ENCODE measurements at regions not wholly inside any gene's neighbourhood (a gene's known extent, or its start where the extent isn't known, plus 50 kb on each side); places are given as distances from the start of the nearest gene placed in this dataset.

DNA sequence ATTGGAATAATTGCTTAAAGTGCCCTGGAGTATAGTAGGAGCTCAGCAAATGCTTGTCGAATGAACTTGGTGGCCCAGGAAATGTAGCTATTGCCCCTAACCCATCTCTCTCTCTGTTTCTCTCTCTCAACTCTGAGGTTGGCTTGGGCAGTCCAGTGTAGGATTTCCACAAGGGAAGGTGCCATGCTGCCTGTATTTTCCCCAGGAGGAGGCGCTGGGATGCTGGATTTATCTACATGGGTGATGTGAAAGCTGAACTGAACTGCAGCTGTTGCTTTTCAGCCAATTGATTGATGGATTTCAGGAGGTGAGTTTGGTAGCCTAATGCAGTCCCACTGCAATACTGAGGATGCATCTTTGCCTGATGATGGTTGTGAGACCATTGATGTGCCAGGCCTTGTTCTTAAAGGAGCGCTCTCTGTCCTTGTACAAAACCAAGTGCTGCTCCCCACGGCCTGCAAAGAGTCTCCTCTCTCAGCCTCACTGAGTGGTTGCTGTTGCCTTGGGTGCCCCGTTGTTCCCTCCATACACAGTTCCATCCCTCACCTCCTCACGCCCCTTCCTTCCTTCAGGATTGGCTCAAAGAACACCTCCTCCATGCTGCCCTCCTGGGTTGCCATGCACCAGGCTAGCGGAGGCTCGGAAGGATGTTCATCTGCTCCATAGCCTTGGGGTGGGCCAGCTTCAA lies 200.6 kb downstream of the GLRX3 start:
- Histone ChIP-seq H3K27ac (ENCODE audit: low read length) (no peak overlapping the region), H3K36me3 (ENCODE audit: insufficient read depth, low read depth, low read length) (no peaks in the 10 kb centered on the region), H3K4me1 (ENCODE audit: insufficient read depth, low read length) (no peaks in the 10 kb centered on the region), H3K27me3 (ENCODE audit: insufficient read depth, low read length) (no peaks in the 10 kb centered on the region), H3K4me3 (ENCODE audit: low read length) (no peak overlapping the region), H3K9ac (ENCODE audit: low read depth, low read length) (no peak overlapping the region), H3K9me3 (ENCODE audit: insufficient read depth, low read depth, low read length) (peaks cover 3% of the 10 kb centered on the region; the same call in 1 of the 2 replicates)

- no peaks in the 10 kb centered on the region for H3K4me1 ChIP-seq (ENCODE audit: insufficient read depth, low read length)
- H3K27ac ChIP-seq (ENCODE audit: low read length), result no peak overlapping the region
- no peak overlapping the region for H3K9ac ChIP-seq (ENCODE audit: low read depth, low read length)
- H3K36me3 ChIP-seq (ENCODE audit: insufficient read depth, low read depth, low read length), result no peaks in the 10 kb centered on the region
- H3K4me3 ChIP-seq (ENCODE audit: low read length), result no peak overlapping the region
- H3K9me3 ChIP-seq (ENCODE audit: insufficient read depth, low read depth, low read length), result no peaks in the 10 kb centered on the region
- H3K27me3 ChIP-seq (ENCODE audit: insufficient read depth, low read length), result no peaks in the 10 kb centered on the region
Observed at GRCh38 chr10:130337305-130337640, 201.1 kb downstream of the GLRX3 start.

DNA sequence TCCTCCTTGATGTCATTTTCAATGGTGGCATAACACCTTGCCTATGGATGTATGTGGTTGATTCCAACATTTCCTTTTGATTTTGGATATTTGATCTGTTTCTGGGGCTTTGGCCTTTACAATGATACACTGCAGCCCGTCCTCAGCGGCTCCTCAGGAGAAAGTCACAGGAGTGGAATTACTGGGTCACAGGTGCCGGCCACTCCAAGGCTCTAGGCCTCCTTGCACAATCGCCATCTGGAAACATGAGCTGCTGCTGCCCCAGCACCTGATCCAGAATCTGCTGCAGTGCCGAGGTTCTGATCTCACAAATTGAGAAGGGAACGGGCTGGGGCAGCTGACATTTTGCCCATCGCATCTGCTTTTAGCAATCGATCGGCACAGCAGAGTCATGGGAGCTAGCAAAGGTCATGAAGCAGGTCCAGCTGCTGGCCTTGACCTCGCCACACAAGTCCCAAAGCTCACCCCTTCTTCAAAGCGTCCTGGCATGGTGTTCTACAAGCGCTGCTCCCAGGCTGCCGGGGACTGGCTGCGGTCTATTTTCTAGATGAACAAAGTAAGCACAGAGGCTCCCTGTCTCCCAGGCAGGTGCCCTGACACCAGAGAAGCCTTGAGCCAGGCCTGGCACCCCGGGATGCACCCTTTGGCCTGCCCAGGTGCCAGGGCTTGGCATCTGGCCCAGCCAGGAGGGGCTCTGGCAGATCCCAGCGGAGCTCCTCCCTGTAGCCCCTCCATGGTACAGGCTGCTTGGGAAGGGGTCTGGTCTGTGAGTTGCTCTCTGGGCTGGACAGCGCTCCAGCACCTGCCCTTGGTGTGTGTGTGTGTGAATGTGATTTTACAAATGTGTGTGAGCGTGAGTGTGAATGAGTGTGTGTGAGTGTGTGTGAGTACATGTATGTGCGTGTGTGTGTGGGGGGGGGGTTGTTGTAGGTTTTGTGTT lies 201.8 kb downstream of the GLRX3 start:
- no peaks in the 10 kb centered on the region for H3K9me3 ChIP-seq (ENCODE audit: insufficient read depth, low read depth, low read length)
- no peaks in the 10 kb centered on the region for H3K27me3 ChIP-seq (ENCODE audit: insufficient read depth, low read length)
- H3K36me3 ChIP-seq (ENCODE audit: insufficient read depth, low read depth, low read length), result no peaks in the 10 kb centered on the region
- no peaks in the 10 kb centered on the region for H3K4me1 ChIP-seq (ENCODE audit: insufficient read depth, low read length)
- H3K9ac ChIP-seq (ENCODE audit: low read depth, low read length), result no peak overlapping the region
- no peak overlapping the region for H3K27ac ChIP-seq (ENCODE audit: low read length)
- H3K4me3 ChIP-seq (ENCODE audit: low read length), result no peak overlapping the region

DNA sequence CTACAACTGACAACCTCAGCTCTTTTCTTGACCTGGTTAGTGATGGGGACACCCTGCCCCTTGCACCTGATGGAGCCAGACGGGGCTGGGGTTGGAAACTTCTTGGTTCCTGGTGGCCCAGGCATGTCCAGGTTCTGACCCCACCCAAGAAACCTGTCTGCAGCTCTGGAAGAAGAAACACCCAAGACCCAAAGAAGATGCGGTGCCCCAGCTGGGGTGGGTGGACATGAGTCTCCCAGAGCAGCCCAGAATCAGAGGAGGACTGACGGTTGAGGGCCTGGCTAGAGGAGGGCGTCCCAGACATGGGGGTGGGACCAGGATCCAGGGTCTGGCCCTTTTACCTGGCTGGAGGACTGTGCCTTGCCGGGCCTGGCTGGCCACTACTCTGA lies 202.4 kb downstream of the GLRX3 start:
- Histone ChIP-seq H3K27me3 (ENCODE audit: insufficient read depth, low read length) (no peaks in the 10 kb centered on the region), H3K9me3 (ENCODE audit: insufficient read depth, low read depth, low read length) (no peaks in the 10 kb centered on the region)

GRCh38 chr10:130339091-130339490 lies 202.9 kb downstream of the GLRX3 start:
- no peaks in the 10 kb centered on the region for H3K27me3 ChIP-seq (ENCODE audit: insufficient read depth, low read length)
- no peak overlapping the region for H3K9ac ChIP-seq (ENCODE audit: low read depth, low read length)
- no peaks in the 10 kb centered on the region for H3K9me3 ChIP-seq (ENCODE audit: insufficient read depth, low read depth, low read length)
- H3K27ac ChIP-seq (ENCODE audit: low read length), result no peak overlapping the region
- no peaks in the 10 kb centered on the region for H3K4me1 ChIP-seq (ENCODE audit: insufficient read depth, low read length)
- no peaks in the 10 kb centered on the region for H3K36me3 ChIP-seq (ENCODE audit: insufficient read depth, low read depth, low read length)
- H3K4me3 ChIP-seq (ENCODE audit: low read length), result no peak overlapping the region

More for the DNA sequence above, 202.4 kb downstream of the GLRX3 start:
- no peaks in the 10 kb centered on the region for H3K4me1 ChIP-seq (ENCODE audit: insufficient read depth, low read length)
- H3K27ac ChIP-seq (ENCODE audit: low read length), result no peak overlapping the region
- no peak overlapping the region for H3K4me3 ChIP-seq (ENCODE audit: low read length)
- H3K36me3 ChIP-seq (ENCODE audit: insufficient read depth, low read depth, low read length), result no peaks in the 10 kb centered on the region
- no peak overlapping the region for H3K9ac ChIP-seq (ENCODE audit: low read depth, low read length)

DNA sequence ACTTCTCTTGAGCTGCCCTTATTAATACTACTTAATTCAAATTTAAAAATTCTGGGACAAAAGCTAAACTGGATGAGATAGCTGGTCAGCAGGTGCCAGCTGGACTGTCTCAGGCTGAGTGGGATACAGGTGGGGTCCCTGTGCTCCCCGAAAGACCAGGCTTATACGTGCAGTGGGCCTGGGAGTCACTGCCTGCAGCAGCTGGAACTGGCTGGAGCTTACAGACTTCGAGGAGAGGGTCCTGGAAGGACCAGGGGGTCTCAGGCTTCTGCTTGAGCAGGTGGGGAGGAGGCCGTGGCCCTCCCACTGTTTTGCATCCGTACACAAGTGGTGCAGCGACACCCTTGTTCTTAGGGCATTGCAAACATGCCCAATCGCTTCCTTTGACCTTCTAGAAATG lies 203.7 kb downstream of the GLRX3 start:
- Histone ChIP-seq H3K9ac (ENCODE audit: low read depth, low read length) (no peak overlapping the region), H3K36me3 (ENCODE audit: insufficient read depth, low read depth, low read length) (no peaks in the 10 kb centered on the region), H3K9me3 (ENCODE audit: insufficient read depth, low read depth, low read length) (no peaks in the 10 kb centered on the region), H3K4me3 (ENCODE audit: low read length) (no peak overlapping the region), H3K4me1 (ENCODE audit: insufficient read depth, low read length) (no peaks in the 10 kb centered on the region), H3K27me3 (ENCODE audit: insufficient read depth, low read length) (no peaks in the 10 kb centered on the region), H3K27ac (ENCODE audit: low read length) (no peak overlapping the region)

GRCh38 chr10:130340816-130341215 lies 204.6 kb downstream of the GLRX3 start:
- Histone ChIP-seq H3K9me3 (ENCODE audit: insufficient read depth, low read depth, low read length) (no peaks in the 10 kb centered on the region), H3K27ac (ENCODE audit: low read length) (no peak overlapping the region), H3K4me1 (ENCODE audit: insufficient read depth, low read length) (no peaks in the 10 kb centered on the region), H3K9ac (ENCODE audit: low read depth, low read length) (no peak overlapping the region), H3K36me3 (ENCODE audit: insufficient read depth, low read depth, low read length) (no peaks in the 10 kb centered on the region), H3K27me3 (ENCODE audit: insufficient read depth, low read length) (no peaks in the 10 kb centered on the region), H3K4me3 (ENCODE audit: low read length) (no peak overlapping the region)

- Histone ChIP-seq H3K9me3 (ENCODE audit: insufficient read depth, low read depth, low read length) (no peaks in the 10 kb centered on the region), H3K27me3 (ENCODE audit: insufficient read depth, low read length) (no peaks in the 10 kb centered on the region), H3K36me3 (ENCODE audit: insufficient read depth, low read depth, low read length) (no peaks in the 10 kb centered on the region), H3K4me1 (ENCODE audit: insufficient read depth, low read length) (no peaks in the 10 kb centered on the region), H3K27ac (ENCODE audit: low read length) (no peak overlapping the region), H3K9ac (ENCODE audit: low read depth, low read length) (no peak overlapping the region), H3K4me3 (ENCODE audit: low read length) (no peak overlapping the region)
Observed at GRCh38 chr10:130341356-130341755, 205.2 kb downstream of the GLRX3 start.

DNA sequence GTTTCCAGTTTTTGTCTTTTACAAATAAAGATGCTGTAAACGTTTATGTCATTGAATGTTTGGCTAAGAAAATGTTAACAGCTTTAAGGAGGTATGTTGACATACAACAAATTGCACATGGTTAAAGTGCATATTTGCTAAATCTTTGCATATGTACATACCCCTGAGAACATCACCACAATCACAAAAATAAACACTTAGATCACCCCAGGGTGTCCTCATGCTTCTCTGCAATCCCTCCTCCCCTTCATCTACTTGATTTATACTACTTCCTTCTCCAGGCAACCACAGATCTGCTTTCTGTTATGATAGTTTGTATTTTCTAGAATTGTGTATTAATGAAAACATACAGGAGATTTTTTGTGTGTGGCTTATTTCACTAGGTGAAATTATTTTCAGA lies 209.5 kb downstream of the GLRX3 start:
- Histone ChIP-seq H3K27me3 (ENCODE audit: insufficient read depth, low read length) (no peaks in the 10 kb centered on the region), H3K9me3 (ENCODE audit: insufficient read depth, low read depth, low read length) (no peaks in the 10 kb centered on the region), H3K4me3 (ENCODE audit: low read length) (no peak overlapping the region), H3K27ac (ENCODE audit: low read length) (no peak overlapping the region), H3K9ac (ENCODE audit: low read depth, low read length) (no peak overlapping the region), H3K4me1 (ENCODE audit: insufficient read depth, low read length) (no peaks in the 10 kb centered on the region), H3K36me3 (ENCODE audit: insufficient read depth, low read depth, low read length) (no peaks in the 10 kb centered on the region)

GRCh38 chr10:130350996-130351395 lies 214.8 kb downstream of the GLRX3 start:
- no peak overlapping the region for H3K9ac ChIP-seq (ENCODE audit: low read depth, low read length)

DNA sequence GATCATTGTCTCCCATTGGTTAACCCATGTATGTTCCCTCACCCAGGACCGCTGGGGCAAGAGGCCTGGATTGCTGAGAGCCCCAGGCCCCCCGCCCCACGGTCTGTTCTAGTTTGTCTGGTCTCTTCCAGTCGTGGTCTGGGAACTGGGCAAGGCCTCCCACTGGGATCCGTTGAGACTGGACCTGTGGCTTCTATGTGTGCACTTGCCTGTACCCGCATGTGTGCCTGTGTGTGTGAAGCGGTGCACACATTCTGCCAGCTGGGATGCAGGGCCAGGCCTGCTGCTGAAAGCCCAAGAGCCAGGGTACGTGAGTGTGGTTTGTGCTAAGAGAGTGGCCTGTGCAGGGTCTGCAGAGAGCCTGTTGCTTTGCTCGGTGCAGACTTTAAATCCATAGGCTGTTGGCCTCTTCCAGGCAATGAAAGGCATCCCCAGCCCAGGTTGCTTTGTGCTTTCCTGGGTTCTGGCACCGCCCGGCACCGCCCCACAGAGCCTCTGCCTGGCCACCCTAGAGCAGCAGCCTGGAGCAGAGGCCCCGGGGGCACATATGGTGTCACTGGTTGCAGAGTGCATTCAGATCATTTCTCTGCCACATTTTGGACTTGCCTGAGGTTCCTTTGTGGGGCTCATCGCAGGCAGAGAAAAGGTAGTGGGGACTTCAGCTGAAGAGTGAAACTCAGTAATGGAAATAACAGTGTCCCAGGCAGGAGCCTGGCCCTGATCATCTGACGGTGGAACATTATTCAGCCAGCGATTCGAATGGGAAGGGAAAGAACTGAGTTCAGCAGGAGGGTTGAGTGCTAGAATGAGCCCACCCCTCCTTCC lies 215.5 kb downstream of the GLRX3 start:
- Histone ChIP-seq H3K4me1 (ENCODE audit: insufficient read depth, low read length) (no peaks in the 10 kb centered on the region), H3K27me3 (ENCODE audit: insufficient read depth, low read length) (no peaks in the 10 kb centered on the region), H3K36me3 (ENCODE audit: insufficient read depth, low read depth, low read length) (no peaks in the 10 kb centered on the region), H3K4me3 (ENCODE audit: low read length) (no peak overlapping the region), H3K9ac (ENCODE audit: low read depth, low read length) (no peak overlapping the region), H3K9me3 (ENCODE audit: insufficient read depth, low read depth, low read length) (no peaks in the 10 kb centered on the region), H3K27ac (ENCODE audit: low read length) (no peak overlapping the region)

More at GRCh38 chr10:130350996-130351395, 214.8 kb downstream of the GLRX3 start:
- no peaks in the 10 kb centered on the region for H3K9me3 ChIP-seq (ENCODE audit: insufficient read depth, low read depth, low read length)
- no peak overlapping the region for H3K27ac ChIP-seq (ENCODE audit: low read length)
- H3K36me3 ChIP-seq (ENCODE audit: insufficient read depth, low read depth, low read length), result no peaks in the 10 kb centered on the region
- no peaks in the 10 kb centered on the region for H3K27me3 ChIP-seq (ENCODE audit: insufficient read depth, low read length)
- H3K4me3 ChIP-seq (ENCODE audit: low read length), result no peak overlapping the region
- no peaks in the 10 kb centered on the region for H3K4me1 ChIP-seq (ENCODE audit: insufficient read depth, low read length)
